GM21825 (cell line): ENCODE measurements at regions not wholly inside any gene's neighbourhood (a gene's known extent, or its start where the extent isn't known, plus 50 kb on each side); places are given as distances from the start of the nearest gene placed in this dataset.
"Not testable (repeated sequence)": the region's sequence is repeated elsewhere in the genome, so short reads cannot be mapped to it uniquely, and the experiment has no call there.

Experiments
- ATAC-seq: cut with Tn5 transposase; IDR thresholded peaks from one replicate; pipeline ENCODE4 v1.9.1; 2021; ENCODE audit warnings: mild to moderate bottlenecking, moderate library complexity; ENCODE audit not compliant: unreplicated experiment

DNA sequence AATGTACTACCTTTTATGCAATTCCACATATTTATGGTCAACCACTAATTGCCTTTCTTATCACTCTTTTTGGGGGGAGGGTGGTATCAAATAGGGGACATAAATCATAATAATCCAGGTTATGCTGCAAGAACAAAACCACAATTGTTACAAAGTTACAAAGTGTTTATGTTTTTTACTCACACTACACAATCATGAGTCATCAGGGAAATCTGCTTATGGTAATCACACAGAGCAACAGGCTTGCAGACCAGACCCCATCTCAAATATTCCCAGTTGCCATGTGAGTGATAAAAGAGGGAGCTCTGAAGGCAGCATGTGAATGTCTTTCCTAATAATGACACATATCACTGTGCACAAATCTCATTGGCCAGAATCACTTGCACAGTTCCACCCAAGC is 304.7 kb upstream of the TMEFF2 start:
- no peak for ATAC-seq

DNA sequence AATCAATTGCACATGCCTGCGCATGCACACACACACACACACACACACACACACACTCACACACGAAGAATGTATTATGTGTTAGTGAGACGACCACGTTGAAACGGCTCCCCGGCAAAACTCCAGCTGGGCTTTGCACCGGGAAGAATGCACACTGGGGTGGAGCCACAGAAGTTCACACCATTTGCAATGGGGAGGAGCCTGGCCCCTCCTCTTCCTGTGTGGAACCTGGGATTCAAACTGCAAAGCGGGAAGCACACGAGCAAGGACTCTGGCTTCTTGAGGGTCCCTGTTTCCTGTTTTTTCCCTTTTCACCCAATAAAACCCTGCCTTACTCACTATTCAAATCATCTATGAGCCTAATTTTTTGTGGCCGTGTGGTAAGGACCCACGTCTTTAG is 304.0 kb upstream of the TMEFF2 start:
- no peak for ATAC-seq

DNA sequence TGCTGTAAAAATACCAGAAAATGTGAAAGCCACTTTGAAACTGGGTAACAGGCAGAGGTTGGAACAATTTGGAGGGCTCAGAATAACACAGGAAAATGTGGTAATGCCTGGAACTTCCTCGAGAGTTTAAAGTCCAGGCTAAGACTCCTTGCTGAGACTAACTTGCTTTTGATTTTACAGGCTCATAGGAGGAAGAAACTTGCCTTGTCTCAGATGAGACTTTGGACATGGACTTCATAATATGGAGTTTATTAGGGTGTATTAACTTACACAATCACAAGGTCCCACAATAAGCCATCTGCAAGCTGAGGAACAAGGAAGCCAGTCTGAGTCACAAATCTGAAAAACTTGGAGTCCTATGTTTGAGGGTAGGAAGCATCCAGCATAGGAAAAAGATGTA is 293.4 kb upstream of the TMEFF2 start:
- ATAC-seq = not testable (repeated sequence)

DNA sequence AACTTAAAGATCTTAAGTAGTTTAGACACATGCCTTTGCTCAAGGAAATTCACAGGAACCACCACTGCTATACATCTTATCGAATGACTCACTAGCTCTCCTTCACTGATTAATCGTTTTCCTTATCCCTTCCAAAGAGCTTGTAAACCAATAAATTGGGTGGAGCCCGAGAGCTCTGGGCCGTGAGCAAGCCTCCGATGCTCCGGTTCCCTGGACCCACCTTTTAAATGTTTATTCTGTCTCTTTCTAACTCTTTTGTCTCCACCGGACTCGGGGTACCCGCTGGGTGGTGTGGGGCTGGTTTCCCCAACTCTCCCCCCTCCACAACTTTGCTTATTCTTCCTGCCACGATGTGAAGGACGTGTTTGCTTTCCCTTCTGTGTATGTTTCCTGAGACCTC is 292.9 kb upstream of the TMEFF2 start:
- no peak for ATAC-seq

DNA sequence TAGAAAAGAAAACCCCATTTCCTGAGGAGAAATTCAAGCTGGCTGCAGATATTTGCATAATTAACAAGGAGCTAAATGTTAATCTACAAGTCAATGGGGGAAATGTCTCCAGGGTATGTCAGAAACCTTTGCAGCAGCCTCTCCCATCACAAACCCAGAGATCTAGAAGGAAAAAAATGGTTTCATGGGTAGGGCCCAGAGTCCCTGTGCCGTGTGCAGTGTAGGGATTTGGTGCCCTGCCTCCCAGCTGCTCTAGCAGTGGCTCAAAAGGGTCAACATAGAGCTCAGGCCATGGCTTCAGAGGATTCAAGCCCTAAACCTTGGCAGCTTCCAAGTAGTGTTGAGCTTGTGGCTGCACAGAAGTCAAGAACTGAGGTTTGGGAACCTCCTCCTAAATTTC is 290.2 kb upstream of the TMEFF2 start:
- no peak for ATAC-seq

DNA sequence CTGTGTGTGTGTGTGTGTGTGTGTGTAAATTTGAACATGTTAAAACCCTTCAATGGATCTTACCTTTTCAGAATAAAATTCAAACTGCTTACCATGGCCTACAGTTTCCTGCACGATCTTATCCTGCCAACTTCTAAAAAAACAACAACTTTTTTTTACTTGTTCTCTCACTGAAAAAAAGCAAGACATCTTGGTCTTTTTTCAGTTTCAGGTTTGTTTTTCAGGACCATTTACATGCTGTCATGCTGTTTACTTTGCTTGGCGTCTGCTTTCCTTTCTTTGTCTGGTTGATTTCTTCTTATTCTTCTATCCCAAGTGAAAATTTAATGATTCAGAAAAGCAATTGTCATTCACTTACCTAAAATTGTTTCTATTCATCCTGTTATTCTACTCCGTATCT is 286.3 kb upstream of the TMEFF2 start:
- no peak for ATAC-seq

DNA sequence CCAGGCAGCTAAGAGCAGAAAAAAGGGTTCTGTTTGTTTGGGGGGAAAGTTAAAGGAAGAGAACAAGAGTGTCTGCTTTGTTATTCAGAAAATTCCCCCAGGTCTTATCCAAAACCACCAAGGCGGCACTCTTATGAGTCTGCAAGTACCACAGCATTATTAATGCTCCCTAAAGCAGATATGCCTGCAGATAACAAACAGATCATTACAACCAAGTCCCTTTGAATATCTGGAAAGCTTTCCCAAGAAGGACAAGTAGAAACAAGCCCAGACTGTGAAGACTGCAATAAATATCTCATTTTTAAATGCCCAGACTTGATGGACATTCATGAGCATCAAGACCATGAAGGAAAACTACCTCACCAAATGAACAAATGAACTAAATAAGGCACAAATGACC is 278.6 kb upstream of the TMEFF2 start:
- ATAC-seq = no peak

DNA sequence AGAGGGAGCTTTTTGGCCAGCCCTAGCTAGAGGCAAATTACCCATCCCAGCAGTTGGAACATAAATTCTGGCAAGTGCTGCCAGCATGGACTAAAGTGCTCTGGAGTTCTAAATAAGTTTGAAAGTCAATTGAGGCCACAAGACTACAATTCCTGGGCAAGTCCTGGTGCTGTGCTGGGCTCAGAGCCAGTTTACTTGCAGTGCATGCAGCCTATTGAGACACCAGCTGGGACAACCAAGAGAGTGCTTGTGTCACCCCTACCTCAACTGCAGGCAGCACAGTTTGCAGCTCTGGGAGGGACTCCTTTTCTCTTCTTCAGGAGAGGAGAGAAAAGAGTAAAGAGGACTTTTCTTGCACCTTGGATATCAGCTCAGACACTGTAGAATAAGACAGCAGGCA is 277.2 kb upstream of the TMEFF2 start:
- ATAC-seq = no peak

DNA sequence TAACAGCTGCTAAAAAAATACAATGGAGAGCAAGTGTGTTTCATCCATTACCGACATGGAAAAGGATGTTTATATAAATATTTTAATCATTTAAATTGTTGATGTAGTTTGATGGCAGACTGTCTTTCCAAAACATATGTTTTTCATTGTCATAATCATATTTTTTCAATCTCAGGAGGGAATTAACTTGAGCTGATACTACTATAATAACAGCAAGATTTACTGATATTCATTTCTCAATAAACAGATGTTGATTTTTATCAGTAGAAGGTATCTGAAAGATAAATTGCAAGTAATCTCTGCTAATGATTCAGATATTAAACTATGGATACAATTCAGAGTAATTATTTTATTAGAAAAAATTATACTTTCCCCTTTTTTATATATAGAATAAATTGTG is 274.9 kb upstream of the TMEFF2 start:
- no peak for ATAC-seq

DNA sequence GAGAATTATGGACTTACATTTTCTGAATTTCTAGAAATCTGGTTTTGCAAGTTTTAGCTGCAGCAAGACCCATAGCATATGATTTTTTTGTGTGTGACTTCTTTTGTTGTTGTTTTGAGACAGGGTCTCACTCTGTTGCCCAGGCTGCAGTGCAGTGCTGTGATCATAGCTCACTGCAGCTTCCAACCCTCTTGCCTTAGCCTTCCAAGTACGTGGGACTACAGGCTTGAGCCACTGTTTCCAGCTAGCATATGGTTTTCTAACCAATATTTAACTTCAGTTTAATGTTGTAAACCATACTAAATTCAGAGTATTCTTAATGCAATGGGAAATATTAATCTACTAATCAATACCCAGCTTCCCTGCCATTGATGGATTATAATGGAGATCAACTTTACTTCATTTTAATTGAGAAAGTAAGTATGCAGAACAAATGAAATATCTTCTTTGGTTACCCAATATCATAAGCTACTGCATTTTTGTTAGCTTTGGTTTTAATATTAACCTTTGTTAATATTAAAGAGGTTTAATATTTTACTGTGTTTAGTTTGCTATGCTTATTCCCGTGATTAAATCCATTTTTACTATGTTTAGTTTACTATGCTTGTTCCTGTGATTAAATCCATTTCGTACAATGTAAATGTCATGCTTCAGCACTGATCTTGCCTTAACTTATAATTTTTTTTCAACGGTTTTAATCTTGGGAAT is 273.4 kb upstream of the TMEFF2 start:
- no peak for ATAC-seq

DNA sequence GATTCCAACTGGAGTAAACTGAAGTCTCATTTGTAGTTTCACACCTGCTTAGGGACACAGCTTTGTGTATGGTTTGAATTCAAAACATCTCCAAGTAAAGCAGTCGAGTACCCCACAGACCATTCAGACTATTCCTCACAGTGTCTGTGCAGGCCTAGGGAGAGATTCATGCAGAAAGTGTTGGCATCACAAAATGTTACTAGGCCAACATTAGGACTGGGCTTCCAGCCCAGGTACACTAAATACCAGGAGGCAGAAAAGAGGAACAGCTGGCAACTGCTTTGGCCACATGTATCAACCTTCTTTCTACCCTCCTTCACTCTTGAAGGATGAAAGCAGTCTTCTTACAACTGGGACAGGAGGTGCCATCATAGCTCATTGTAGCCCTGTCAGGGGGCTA is 270.4 kb upstream of the TMEFF2 start:
- ATAC-seq = no peak

DNA sequence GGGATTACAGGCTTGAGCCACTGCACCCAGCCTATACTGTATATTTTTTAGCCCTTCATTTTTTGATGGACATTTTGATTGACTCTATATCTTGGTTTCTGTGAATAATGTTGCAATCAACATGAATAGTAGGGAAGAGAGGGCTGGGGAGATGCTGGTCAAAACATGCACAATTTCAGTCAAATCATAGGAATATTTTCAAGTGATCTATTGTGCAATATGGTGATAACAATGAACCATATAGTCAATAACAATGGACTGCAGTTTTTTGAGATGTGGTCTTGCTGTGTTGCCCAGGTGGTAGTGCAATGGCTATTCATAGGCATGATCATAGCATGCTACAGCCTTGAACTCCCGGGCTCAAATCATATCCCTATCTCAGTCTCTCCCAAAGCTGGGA is 264.7 kb upstream of the TMEFF2 start:
- ATAC-seq = no peak

DNA sequence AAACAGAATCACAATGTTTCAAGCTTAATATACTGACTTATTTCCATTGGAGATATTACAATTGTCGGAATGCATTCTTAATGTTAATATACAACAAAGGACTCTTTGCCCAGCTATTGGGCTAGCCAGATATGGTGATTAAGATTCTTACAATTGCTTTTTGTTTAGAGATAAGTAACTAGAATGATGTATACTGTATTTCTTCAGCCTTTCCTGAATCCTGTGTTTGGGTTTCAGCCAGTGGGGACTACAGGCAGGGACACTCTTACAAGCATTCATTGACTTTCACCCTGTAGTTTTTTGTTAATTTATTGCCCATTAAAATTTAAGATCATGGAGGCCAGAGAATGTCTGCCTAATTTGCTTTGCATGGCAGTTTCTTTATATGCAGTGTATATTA is 254.1 kb upstream of the TMEFF2 start:
- no peak for ATAC-seq

DNA sequence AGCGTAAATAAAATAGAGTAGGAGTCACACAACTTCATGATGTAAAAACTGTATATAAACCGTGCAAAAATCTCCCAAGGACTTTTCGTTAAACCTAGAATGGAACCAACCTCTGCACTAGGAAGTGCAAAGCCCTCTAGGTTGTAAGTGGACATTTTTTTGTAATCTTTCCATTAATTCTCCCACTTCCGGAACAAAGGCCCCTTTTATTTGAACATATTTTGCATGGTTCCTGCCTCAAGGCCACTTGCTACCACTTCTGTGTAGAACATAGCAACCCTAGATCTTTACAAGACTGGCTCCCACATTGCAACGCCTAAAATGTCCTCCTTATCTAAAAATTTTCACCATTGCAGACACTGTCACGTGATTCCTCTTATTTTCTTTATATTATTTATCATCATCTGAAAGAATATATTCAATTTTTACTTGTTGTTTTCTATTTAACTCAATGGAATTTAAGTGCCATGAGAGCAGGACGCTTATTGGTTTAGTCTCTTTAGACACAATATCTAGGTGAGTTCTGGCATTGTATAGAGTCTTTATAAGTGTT is 249.6 kb upstream of the TMEFF2 start:
- ATAC-seq = no peak

DNA sequence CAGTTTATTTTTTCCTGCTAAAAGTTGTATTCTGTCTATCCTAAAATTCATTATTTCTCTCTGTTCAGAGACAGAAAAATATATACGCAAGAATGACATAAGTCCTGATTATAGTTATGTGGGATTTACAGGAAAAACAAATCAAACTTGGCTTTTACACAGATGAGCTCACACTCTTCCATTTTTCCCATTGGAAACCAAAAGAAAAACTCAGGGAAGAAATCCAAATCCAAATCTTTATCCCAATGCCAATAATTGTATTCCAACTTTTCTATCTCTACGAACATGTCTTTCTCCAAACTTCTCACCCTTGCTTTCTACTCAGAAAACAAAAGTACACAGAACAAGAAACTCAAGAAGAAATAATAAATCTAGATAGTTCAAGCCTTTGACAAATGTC is 249.1 kb upstream of the TMEFF2 start:
- no peak for ATAC-seq

DNA sequence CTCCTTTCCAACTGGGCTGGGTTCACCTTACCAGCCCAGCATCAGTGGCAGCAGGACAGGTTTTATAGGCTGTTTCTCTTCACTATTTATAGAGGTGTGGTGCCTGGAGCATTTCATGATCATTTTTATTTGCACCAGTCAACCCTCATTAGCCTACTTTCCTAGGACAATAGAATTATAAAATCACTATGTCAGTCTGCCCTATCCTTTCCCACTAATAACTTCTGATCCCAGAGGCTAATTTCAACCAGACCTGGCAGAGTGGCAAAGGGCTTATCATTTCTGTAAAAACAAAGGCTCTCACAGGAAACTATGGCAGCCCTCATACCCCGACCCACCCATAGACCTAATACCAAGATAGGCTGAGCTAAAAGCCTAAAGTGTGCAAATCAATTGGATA is 243.5 kb upstream of the TMEFF2 start:
- ATAC-seq = no peak

DNA sequence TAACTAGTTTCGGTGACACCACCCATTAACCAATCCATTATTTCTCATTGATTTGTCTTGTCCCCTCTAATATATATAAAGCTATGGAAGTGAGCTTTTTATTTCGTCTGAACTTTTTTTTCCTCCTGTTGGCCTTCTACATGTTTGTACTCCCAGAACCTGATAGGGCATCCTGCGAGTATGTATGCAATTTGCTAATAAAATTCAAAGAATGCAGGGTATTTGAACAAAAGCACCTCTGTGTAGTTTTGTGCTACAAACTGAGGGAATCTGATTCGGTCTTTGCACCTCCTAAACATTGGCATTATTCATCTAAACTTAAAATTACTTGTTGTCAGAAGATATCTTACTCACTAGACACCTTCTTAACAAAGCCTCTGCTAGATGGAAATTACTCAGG is 242.9 kb upstream of the TMEFF2 start:
- no peak for ATAC-seq

DNA sequence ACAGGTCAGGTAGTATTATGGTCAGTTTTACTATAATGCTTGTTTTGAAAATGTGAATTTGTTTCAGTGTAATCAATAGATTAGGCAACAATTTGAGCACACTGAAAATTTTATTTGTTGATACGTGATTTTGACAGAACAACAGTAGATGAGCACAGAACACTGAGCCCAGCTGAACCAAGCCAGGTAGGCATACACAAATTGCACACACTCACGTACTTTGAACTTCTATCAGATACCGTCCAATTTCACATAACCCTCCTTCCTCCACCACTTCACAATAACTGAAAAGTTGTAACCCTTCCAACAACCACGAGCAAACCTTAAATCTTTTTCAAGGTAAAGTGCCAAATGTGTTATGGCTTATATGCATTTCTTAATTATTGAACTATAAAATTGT is 229.5 kb upstream of the TMEFF2 start:
- ATAC-seq = no peak

DNA sequence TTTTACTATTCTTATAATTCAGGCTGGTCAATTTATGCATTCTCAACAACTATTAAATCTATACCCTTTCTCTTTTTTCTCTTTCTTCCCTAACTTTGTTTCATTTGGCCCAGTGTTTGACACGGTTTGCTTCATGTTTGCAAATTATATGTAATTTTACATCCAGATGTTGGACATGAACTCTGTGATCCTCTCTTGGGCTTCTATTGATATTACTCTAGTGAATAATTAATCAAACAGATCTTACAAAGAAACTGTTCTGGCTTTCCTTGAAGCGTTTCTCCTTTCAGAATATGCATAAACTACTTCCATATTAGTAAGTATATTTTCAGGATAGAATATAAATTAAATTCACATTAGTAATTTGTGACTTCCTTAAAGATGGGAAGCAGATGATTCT is 225.1 kb upstream of the TMEFF2 start:
- no peak for ATAC-seq

DNA sequence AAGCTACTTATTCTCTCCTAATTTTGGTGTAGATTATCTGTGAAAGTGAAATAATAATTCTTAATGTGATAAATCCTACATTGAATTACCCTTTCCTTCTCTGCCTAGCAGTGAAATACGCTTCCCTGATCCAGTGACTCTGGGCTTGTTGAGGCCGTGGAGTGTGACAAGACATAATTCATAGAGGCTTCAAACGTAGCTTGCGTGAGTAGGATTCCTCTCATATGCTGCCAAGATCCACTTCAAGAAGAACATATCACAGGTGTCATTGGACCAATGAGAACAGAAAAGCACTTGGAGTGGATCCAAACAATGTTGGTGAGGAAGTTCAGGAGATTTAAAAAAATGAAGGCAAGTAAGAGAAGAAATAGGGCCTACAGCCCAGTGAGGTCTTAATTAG is 221.3 kb upstream of the TMEFF2 start:
- ATAC-seq = no peak

DNA sequence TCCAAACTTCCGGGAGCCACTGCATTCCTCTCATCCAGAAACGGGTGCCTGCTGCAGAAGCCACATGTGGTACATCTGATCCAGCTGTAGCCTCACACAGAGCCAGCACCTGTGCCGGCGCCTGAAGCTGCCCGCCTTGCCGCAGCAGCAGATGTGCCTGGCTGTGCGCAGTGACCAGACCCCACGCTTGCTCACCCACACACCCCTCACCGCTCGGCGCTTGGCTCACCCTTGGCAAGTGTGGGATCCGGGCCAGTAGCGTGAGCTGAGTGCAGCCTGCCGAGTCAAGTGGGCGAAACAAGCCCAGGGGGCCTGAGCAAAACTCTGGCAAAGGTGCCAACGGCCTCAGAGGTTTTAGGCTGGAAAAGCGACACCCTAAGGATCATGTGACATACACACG is 220.1 kb upstream of the TMEFF2 start:
- ATAC-seq = no peak

DNA sequence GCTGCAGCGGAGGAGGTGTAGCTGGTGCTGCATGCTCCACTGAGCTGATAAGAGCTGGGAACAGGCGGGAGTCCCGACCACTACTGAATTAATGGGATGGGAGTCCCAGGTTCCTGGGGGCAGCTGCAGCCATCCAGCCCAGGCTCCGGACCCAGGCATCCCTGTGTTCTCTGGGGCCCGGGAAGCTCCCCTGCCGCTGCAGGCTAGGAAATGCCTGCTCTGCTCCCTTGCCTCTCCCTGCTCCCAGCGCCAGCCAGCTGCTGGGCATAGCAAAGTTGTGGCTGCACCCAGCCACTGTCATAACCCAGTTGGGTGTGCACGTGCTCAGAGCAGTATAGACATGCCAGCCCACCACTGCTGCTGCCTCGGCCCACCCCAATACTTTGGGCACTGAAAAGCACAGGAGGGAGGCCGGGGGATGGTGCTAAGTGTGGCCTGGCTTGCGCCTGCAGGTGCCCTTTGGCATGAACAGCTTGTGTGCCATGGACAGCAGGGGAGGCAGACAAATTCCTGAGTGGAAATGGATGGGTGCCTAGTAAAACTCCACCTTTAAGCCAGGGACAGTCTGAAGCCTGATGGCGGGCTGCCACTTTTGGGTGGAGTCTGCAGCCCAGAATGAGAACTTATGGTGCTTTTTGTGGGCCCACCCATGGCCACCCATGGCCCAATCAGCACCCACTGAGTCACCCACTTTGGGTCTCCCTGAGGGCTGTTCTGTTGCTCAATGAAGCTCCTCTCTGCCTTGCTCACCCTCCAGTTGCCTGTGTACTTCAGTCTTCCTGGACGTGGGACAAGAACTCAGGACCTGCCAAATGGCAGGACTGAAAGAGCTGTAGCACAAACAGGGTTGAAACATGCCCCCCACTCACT is 219.3 kb upstream of the TMEFF2 start:
- ATAC-seq = no peak
